Glutamatergic neuron (in vitro differentiated cells): ENCODE measurements at regions not wholly inside any gene's neighbourhood (a gene's known extent, or its start where the extent isn't known, plus 50 kb on each side); places are given as distances from the start of the nearest gene placed in this dataset.

Source experiments
- DNase-seq: peaks from one replicate; pipeline ENCODE4 v3.0.0; 2022
- H3K27ac Mint-ChIP-seq: one replicate; pipeline ENCODE4 v1.8.0; 2020; ENCODE audit warnings: mild to moderate bottlenecking, mixed read lengths, inconsistent platforms; ENCODE audit not compliant: unreplicated experiment
- H3K27me3 Mint-ChIP-seq: one replicate; pipeline ENCODE4 v1.8.0; 2020; ENCODE audit warnings: mild to moderate bottlenecking, moderate library complexity, mixed read lengths, inconsistent platforms; ENCODE audit not compliant: unreplicated experiment
- H3K36me3 Mint-ChIP-seq: one replicate; pipeline ENCODE4 v1.8.0; 2020; ENCODE audit warnings: mild to moderate bottlenecking, mixed read lengths, inconsistent platforms; ENCODE audit not compliant: unreplicated experiment
- H3K4me1 Mint-ChIP-seq: one replicate; pipeline ENCODE4 v1.8.0; 2020; ENCODE audit warnings: mild to moderate bottlenecking, low read depth, mixed read lengths, inconsistent platforms; ENCODE audit not compliant: unreplicated experiment
- H3K4me3 Mint-ChIP-seq: one replicate; pipeline ENCODE4 v1.8.0; 2020; ENCODE audit warnings: mild to moderate bottlenecking, mixed read lengths, inconsistent platforms; ENCODE audit not compliant: unreplicated experiment
- H3K9me3 Mint-ChIP-seq: one replicate; pipeline ENCODE4 v1.8.0; 2020; ENCODE audit warnings: mild to moderate bottlenecking, moderate library complexity, mixed read lengths, inconsistent platforms; ENCODE audit not compliant: unreplicated experiment
- TF ChIP-seq, protein P1 (sequence below): fragments of 200-600 bp; sonication (generic); IDR thresholded peaks from one replicate; pipeline ENCODE4 v1.5.0; 2021; ENCODE audit not compliant: partially characterized antibody, unreplicated experiment

DNA sequence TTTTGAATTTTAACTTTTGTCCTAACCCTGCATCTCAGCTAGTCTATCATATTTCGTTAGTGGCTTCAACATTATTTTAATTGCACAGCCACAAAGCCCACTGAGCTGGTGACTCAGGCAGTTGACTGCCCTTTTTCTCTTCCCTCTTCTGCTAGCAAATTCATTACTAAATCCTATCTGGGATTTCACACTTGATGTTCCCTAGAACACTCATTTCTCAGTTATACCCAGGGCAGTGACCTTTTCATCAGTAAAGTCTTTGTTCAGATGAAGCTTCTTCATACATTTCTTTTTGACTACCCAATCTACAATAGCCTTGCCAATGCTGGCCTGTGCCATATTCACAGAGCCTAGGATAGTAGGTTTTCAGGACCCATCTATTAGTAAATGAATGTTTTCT lies 107.0 kb downstream of the ATXN7L3B start:
- Mint-ChIP-seq H3K27me3 (no peaks in the 10 kb centered on the region), H3K36me3 (no peaks in the 10 kb centered on the region), H3K4me1 (no peaks in the 10 kb centered on the region), H3K9me3 (no peaks in the 10 kb centered on the region), H3K4me3 (no peak overlapping the region), H3K27ac (no peak overlapping the region)
- TF ChIP-seq, protein P1, sequence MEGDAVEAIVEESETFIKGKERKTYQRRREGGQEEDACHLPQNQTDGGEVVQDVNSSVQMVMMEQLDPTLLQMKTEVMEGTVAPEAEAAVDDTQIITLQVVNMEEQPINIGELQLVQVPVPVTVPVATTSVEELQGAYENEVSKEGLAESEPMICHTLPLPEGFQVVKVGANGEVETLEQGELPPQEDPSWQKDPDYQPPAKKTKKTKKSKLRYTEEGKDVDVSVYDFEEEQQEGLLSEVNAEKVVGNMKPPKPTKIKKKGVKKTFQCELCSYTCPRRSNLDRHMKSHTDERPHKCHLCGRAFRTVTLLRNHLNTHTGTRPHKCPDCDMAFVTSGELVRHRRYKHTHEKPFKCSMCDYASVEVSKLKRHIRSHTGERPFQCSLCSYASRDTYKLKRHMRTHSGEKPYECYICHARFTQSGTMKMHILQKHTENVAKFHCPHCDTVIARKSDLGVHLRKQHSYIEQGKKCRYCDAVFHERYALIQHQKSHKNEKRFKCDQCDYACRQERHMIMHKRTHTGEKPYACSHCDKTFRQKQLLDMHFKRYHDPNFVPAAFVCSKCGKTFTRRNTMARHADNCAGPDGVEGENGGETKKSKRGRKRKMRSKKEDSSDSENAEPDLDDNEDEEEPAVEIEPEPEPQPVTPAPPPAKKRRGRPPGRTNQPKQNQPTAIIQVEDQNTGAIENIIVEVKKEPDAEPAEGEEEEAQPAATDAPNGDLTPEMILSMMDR: no peak
- DNase-seq: no peak

DNA sequence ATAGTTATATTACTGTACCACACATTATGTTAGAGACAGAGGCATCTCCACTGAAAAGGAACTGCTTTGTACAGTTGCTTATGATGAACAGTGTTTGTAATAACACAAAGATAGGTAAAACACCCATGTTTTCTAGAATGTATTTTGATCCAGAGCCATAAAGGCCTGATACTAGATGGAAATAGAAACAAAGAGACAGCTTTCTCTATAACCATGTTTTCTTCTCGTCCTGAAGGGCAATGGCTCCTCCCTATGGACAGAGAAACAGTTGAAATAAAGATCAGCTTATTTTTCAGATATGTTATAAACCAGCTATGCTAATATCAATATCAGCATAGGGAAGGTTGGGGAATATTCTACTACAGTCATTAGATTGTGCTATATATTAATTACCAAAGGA lies 109.2 kb downstream of the ATXN7L3B start:
- no peak for DNase-seq

DNA sequence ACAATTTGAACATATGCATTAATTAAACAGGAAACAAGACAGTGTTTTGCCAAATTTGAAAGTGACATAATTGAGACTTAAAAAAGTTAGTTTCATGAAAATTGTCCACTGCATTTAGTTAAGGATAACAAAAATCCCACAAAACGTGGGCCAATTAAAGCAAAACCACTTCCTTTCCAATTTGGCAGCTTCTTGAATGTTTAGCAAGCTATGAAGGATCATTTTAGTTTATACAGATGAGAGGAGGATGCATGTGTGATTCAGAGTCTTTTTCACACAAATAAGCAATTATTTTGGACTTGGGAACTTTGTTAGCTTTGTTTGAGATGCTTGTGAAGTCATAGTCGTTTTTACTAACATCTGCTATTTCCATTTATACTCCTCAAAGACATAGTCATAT lies 109.6 kb downstream of the ATXN7L3B start:
- H3K27ac Mint-ChIP-seq: no peak overlapping the region
- no peak overlapping the region for H3K4me3 Mint-ChIP-seq
- TF ChIP-seq, protein P1: no peak
- no peak for DNase-seq
- H3K9me3 Mint-ChIP-seq: no peaks in the 10 kb centered on the region
- no peaks in the 10 kb centered on the region for H3K36me3 Mint-ChIP-seq
- H3K4me1 Mint-ChIP-seq: no peaks in the 10 kb centered on the region
- no peaks in the 10 kb centered on the region for H3K27me3 Mint-ChIP-seq

More for the DNA sequence above, 109.2 kb downstream of the ATXN7L3B start:
- Mint-ChIP-seq H3K4me1 (no peaks in the 10 kb centered on the region), H3K4me3 (no peak overlapping the region), H3K36me3 (no peaks in the 10 kb centered on the region), H3K27me3 (no peaks in the 10 kb centered on the region), H3K27ac (no peak overlapping the region), H3K9me3 (no peaks in the 10 kb centered on the region)
- TF ChIP-seq, protein P1: no peak

DNA sequence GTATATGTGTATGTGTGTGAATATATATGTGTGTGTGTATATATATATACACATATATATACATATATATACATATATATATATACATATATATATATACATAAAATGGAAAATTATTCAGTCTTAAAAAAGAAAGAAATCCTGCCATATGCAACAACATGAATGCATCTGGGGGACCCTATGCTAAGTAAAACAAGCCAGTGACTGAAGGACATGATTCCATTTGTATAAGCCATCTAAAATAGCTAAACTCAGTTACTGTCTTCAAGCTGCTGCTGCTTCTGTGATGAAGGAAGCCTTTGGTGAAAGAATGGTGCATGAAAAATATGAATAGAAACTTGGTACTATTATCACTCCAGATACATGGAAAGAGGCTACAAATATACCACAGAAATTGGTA lies 118.6 kb downstream of the ATXN7L3B start:
- no peaks in the 10 kb centered on the region for H3K9me3 Mint-ChIP-seq
- H3K4me3 Mint-ChIP-seq: no peak overlapping the region
- TF ChIP-seq, protein P1: no peak
- no peaks in the 10 kb centered on the region for H3K36me3 Mint-ChIP-seq
- no peak overlapping the region for H3K27ac Mint-ChIP-seq
- H3K27me3 Mint-ChIP-seq: no peaks in the 10 kb centered on the region
- H3K4me1 Mint-ChIP-seq: no peaks in the 10 kb centered on the region
- no peak for DNase-seq

GRCh38 chr12:74660442-74660841 lies 122.8 kb downstream of the ATXN7L3B start:
- Mint-ChIP-seq H3K36me3 (no peaks in the 10 kb centered on the region), H3K9me3 (no peaks in the 10 kb centered on the region), H3K27me3 (no peaks in the 10 kb centered on the region), H3K4me3 (no peak overlapping the region), H3K4me1 (no peaks in the 10 kb centered on the region), H3K27ac (no peak overlapping the region)
- no peak for DNase-seq
- TF ChIP-seq, protein P1: no peak
